GM19240 (cell line): ENCODE measurements at regions not wholly inside any gene's neighbourhood (a gene's known extent, or its start where the extent isn't known, plus 50 kb on each side); places are given as distances from the start of the nearest gene placed in this dataset.
"Not testable (repeated sequence)": the region's sequence is repeated elsewhere in the genome, so short reads cannot be mapped to it uniquely, and the experiment has no call there.

Source experiments
- DNase-seq: peaks from one replicate; pipeline ENCODE4 v3.0.0; 2011; ENCODE audit warnings: low spot score; ENCODE audit not compliant: insufficient read length

DNA sequence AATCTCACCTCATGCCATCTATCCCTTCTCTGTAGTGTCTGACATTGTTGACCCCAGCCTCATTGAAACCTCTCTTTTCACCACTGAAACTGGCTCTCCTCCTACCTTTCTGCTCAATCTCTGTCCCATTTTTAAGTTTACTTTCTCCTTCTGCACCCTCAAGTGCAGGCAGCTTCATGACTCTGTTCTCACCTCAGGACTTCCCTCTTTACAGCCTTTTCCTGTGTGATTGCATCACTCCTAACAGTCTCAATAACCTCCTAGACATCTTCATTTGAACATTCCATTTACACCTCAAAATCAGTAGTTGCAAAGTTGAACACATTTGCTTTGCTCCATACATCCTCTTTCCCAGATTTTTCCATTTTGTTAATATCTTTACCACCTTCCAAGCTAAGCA lies 172.1 kb downstream of the RASEF start:
- no peak for DNase-seq

DNA sequence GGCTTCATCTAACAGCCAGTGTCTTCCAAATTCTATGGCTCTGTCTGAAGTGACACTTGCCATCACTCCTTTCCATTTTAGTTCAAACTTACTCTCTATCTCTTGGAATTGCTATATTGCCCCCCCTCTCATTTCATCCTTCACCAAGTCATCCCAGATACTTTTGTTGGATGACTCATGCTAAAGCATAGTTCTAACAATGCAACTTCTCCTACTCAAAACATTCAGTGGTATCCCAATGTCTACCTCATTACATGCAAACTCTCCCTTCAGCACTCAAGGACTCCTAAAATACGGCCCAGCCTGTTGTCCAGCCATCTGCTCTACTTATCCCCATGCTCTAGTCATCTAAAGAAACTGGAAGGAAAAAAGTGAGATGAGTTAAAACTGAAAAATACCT lies 171.6 kb downstream of the RASEF start:
- DNase-seq, result no peak

DNA sequence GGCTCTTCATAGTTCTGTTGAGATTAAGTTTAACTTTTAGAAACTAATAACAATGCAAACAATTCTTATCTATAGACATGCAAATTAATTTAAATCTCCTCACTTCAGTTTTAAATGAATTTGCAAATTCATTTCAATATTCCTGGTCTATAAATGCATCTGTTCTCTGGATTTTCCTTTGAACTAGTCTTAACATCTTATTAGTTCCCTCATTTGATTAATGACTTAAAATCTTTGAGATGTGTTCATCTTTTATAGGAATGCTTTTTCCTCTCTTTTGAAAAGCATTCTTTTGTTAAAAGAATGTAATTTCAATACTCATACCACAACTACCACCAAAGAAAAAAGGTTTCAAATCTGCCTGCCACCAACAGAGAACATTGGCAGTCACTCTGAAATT lies 169.4 kb downstream of the RASEF start:
- no peak for DNase-seq

DNA sequence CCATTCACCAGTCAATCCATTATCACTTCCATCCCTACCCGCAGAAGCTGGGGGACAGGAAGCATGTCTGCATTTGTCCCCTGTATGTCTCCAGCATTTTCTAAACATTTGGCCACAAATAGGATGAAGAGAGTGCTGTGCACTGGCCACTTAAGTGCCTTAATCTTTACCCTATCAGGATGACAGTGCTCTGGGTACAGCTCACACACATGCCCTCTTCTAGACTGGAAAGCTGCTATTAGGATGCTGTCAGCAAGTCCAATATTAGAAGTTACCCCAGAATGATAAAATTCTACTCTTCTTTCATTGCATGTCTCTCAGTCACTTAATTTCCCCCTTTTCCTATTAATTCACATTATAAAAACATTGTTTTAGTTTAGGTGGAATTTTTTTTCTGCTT lies 168.4 kb downstream of the RASEF start:
- DNase-seq, result no peak

DNA sequence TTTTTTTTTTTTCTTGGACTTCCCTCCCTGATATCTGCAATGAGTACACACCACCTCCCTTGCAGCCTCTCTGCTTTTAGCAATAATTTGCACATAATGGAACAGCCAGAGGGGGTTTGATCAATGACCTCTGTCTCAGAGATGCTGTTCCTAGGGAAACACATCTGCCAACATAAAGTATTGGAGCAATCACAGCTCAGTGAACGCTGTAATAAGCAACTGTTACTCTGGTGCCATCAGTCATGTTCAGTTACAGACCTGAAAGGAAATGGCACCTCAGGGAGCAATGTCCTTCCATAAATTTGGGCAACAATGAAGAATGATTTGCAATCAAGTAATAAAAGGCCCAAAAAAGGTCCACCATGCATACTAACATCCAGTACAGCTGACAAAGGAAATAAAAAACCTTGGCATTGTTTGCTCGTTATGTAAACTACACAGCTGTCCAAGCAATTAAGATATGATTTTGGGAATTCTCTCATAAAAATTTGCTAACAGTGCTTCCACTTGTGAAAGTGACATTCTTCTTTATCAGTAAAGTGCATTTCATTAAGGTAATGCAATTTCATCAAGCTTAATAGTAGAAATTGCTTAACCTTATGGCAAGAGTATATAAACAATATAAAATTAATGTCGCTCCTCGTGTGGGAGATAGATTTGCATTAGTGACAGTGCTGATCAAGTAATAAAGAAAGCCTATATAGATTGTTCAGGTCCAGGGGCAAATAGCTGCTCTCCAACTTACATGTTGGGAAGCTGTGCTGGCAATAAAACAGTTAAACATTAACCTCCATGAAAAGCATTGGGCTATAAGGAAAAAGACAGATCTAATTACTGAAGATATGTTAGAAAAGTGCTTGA lies 167.8 kb downstream of the RASEF start:
- no peak for DNase-seq

DNA sequence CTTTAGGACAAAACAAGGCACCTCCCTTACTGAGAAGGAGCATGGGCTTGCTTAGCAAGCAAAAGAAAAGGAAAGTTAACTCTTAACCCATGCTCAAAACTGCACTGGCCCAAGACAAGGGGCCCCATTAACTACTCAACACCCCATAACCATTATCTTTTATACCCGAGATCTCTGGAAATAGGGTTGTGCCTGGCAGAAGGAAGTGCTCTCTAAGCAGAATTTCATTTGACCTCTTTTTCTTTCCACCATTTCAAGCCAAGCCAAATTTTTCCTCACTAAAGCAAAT lies 167.2 kb downstream of the RASEF start:
- no peak for DNase-seq

DNA sequence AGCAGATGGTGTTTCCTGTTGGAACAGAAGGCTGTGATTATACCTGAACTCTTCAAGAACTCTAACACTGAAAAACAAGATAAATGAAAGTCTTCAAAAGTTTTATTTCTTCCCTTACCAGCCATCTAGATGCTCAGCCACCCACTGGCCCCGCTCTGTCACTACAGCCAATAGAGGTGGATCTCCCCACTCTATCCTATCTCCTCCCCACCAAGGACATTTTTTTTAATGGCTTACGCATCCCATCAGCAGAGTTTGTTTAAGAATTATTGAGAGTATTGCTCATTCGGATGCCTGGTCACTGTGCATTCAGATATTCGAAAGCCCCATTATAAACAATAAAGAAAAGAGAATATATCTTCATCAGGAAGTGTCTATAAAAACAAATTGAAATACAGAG lies 159.4 kb downstream of the RASEF start:
- DNase-seq, result no peak

DNA sequence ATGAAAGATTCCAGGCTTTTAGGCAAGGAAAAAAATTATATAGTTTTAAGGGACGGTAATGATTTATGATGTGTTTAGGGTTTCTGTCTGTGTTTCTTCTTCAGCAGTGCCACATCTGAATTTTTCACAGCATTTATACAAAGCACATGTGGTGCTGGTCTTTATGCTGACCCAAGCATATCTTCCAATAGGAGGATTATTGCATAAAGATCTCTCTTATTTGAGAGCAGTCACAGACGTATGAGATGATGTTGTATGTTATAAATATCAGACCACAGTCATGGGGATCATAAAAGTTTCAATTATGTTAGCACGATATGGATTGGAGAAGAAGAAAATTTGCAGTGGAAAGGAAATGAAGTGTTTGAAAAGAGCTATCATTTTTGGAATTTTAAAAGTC lies 150.9 kb downstream of the RASEF start:
- DNase-seq, result no peak

DNA sequence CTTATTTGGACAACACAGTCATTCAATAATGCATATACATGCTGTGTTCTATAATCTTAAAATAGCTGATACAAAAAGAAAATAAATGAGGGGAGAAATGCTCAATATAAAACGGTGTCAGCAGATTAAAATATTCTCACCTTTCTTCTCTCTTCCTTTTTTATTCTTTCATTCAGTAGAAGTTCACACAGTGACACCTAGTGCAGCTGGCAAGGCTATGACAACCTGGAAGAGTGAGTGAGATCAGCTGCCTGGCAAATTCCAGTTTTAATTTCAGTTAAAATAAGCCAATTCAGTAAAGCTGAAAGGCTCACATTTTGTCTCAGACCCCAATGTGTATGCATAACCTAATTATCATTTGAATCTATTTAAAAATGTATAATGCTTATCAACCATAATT lies 150.3 kb downstream of the RASEF start:
- no peak for DNase-seq

DNA sequence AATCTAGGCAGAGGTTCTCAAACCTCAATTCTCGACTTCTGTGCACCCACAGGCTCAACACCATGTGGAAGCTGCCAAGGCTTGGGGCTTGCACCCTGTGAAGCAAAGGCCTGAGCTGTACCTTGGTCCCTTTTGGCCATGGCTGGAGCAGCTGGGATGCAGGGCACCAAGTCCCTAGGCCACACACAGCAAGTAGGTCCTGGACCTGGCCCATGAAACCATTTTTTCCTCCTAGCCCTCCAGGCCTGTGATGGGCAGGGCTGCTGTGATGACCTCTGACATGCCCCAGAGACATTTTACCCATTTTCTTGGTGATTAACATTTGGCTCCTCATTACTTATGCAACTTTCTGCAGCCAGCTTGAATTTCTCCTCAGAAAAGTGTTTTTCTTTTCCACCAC lies 146.7 kb downstream of the RASEF start:
- DNase-seq, result not testable (repeated sequence)

DNA sequence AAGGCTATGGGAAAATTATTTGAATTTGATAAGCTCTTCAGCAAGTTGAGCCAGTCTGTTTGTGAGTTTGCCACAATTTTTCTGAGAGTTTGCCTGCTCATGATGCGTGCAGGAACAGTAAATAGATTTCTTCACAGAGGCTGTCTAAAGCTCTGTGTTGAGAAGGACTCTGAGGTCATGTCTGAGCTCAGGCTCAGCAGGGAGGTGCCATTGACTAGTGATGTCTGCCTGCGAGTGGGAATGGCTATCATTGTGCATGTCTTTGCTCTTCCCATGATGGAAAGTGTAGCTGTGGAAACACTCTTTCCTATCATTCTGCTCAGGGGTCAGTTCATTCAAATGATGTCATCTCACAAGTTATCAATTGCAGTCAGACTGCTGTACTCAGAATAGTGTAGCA lies 142.8 kb downstream of the RASEF start:
- no peak for DNase-seq

DNA sequence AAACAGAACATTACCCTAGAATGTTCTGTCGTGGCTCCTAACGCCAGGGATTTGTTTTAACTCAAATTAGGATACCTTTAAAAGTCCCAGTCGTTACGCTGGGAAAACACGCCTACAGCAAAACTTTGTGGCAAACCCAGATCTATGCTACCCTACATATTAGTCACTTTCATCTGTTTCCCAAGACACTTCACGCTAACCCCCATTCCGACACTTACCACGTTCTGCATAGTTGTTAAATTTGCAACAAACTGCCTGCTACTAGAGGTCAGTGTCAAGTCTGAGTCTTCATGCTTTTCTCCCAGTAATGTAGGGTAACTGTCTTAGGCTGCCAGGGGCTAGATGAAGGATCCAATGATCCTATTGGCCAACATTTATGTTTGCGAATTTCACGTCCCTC lies 140.3 kb downstream of the RASEF start:
- no peak for DNase-seq

DNA sequence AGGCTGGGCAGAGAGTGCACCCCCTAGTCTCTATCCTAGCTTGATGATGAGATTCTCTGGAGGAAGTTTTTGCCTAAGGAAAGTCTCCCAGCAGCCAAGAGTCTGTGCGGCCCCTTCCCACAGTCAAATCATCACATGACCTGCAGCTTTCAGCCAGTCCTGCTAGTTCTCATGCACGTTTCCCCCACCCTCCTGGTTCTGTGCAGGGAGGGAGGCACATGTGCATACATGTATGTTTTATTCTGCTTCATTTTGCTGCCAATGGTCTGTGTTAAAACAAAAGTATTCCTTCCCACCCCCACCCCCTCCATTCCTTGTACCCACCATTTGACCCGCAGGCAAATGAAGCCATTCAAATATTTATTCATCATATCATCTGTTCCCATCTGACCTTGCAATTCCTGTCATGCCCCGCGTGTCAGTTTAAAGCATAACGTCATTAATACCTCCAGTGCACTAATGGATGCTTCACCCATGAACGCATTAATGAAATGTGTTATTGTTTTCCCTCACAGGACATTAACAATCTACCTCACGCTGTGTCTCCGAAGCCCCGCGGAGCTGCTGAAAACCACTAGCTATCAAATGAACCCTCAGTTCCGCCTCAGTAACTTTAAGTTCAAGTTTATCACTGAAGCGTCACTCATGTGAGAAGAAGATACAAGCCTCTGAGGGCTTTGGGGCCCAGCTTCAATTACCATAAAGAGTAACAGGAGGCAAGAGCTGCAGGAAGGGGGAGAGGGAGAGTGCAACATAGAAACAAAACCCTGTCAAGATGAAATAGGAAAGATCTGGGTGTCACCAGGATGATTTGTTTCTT lies 139.6 kb downstream of the RASEF start:
- no peak for DNase-seq

DNA sequence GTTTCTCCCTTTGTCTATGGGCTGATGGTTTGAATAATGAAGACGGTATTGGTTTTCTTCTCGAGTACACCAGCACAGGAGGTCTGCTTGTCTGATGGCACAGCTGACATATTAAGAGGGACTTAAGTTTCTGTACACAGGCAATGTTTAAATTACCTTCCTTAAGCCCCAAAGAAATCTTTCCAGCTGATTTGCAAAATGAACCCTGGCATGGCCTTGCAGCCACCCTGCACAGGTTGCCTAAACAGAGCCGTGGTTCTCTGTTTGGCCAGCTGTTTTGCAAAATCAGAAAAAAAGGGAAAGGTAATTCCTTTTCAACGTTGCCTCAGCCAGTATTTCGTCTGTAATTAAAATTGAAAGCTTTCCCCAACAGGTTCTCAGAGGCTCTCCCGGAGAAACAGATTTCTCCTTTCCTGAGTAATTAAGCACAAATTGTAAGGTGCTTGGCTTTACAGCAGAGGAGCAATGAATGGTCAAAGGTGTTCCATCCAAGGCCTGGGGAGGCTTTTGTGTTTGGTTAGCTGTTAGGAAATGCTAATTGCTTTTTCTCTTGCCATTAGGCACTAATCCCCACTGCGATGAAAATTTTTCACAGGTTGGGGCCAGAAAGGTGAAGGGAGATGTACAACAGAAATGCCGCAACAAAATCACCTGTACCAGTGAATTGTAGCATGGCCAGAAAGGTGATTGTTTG lies 138.9 kb downstream of the RASEF start:
- DNase-seq, result no peak
